Uterus (tissue), 3 donors: ENCODE measurements at regions not wholly inside any gene's neighbourhood (a gene's known extent, or its start where the extent isn't known, plus 50 kb on each side); places are given as distances from the start of the nearest gene placed in this dataset.

Experiments used
- DNase-seq, 2 donors: peaks; one replicate each; pipeline ENCODE4 v3.0.0-alpha.2; 2019 to 2020
- H3K27ac ChIP-seq, 2 donors: fragments of 200-600 bp; sonication (generic); 1 replicate in 1 of 2; 2 replicates in 1 of 2; pipeline ENCODE4 v1.5.1; 2016 to 2018
- H3K27me3 ChIP-seq, 2 donors: fragments of 200-600 bp; sonication (generic); one replicate each; pipeline ENCODE4 v1.5.1; 2018 to 2019; ENCODE audit warnings: control low read depth in 1 of 2
- H3K36me3 ChIP-seq, 2 donors: fragments of 200-600 bp; sonication (generic); one replicate each; pipeline ENCODE4 v1.5.1; 2019; ENCODE audit warnings: control low read depth in 1 of 2
- H3K4me1 ChIP-seq, 2 donors: fragments of 200-600 bp; sonication (generic); one replicate each; pipeline ENCODE4 v1.5.1; 2018 to 2019; ENCODE audit warnings: control low read depth in 1 of 2
- H3K4me3 ChIP-seq, 2 donors: fragments of 200-600 bp; sonication (generic); 1 replicate in 1 of 2; 2 replicates in 1 of 2; pipeline ENCODE4 v1.5.1; 2018 to 2019; ENCODE audit warnings: mild to moderate bottlenecking in 1 of 2
- H3K9me3 ChIP-seq, 2 donors: fragments of 200-600 bp; sonication (generic); one replicate each; pipeline ENCODE4 v1.5.1; 2019; ENCODE audit warnings: control low read depth in 1 of 2
- POLR2A ChIP-seq, 2 donors: fragments of 450-650 bp; IDR thresholded peaks; one replicate each; pipeline ENCODE4 v1.6.1; 2016; ENCODE audit warnings: antibody characterized with exemption in 2 of 2, mild to moderate bottlenecking in 1 of 2, moderate library complexity in 1 of 2
- intact Hi-C: fragments of 100-400 bp; cut with DNase I; formaldehyde crosslinking; loops from one replicate; pipeline ENCODE4 v1.15.1; 2023; ENCODE audit warnings: low total_unique reads
- TF ChIP-seq, protein P1 (sequence below), 4 experiments: fragments of 200-600 bp in 2 of 4; fragments of 450-650 bp in 2 of 4; sonication (generic) in 2 of 4; IDR thresholded peaks; one replicate each; pipeline ENCODE4 v1.5.1; 2016 to 2019; ENCODE audit warnings: antibody characterized with exemption in 4 of 4, mild to moderate bottlenecking in 2 of 4, moderate library complexity in 1 of 4
- donor health status: DM: yes; HTN: yes; CAD: no.

DNA sequence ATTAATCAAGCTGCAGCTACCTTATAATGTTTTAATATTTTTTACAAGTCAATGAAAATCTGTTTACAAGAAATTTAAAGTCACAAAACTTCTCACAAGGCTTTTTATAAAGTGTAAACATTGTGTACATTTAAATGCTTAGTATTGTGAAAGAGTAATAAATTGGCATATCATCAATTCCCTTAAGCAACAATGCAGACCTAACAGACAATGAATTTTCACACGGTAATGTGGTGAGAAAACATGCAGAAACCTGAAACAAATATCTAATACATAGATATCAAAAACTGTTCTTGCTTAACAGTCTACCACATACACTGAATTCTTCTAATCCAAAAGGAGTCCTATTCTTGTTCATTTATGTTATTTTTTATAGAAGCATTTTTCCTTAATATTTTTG is 220.7 kb downstream of the CRPPA start:
- H3K27me3 ChIP-seq = no peaks in the 10 kb centered on the region
- intact Hi-C loops = no loop called here
- H3K9me3 ChIP-seq = no peaks in the 10 kb centered on the region
- H3K36me3 ChIP-seq = no peaks in the 10 kb centered on the region
- no peak overlapping the region for H3K27ac ChIP-seq
- TF ChIP-seq, protein P1, sequence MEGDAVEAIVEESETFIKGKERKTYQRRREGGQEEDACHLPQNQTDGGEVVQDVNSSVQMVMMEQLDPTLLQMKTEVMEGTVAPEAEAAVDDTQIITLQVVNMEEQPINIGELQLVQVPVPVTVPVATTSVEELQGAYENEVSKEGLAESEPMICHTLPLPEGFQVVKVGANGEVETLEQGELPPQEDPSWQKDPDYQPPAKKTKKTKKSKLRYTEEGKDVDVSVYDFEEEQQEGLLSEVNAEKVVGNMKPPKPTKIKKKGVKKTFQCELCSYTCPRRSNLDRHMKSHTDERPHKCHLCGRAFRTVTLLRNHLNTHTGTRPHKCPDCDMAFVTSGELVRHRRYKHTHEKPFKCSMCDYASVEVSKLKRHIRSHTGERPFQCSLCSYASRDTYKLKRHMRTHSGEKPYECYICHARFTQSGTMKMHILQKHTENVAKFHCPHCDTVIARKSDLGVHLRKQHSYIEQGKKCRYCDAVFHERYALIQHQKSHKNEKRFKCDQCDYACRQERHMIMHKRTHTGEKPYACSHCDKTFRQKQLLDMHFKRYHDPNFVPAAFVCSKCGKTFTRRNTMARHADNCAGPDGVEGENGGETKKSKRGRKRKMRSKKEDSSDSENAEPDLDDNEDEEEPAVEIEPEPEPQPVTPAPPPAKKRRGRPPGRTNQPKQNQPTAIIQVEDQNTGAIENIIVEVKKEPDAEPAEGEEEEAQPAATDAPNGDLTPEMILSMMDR (IDR thresholded peaks at IDR 0.05) = no peak
- no peak for TF ChIP-seq POLR2A (IDR thresholded peaks at IDR 0.05)
- no peak for DNase-seq
- no peaks in the 10 kb centered on the region for H3K4me1 ChIP-seq
- no peak overlapping the region for H3K4me3 ChIP-seq

DNA sequence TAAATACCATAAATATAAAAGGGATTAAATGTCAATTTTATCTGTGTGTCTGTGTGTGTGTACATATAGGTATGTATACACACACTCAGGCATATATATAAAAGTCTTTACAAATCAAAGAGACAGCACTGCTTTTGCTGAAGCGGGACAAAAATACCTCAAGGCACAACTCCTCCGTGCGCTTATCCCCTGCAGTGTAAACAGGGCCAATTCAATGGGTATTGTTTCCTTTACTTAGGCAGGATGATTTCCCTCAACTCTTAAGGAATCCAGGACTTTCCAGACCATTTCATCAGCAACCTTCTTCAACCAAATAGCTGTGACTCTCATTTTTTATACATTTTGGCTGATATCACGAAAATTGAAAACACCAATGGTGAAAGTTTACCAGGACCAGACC is 227.7 kb downstream of the CRPPA start:
- Histone ChIP-seq H3K27ac (no peak overlapping the region), H3K9me3 (no peaks in the 10 kb centered on the region), H3K27me3 (no peaks in the 10 kb centered on the region), H3K4me1 (no peaks in the 10 kb centered on the region), H3K4me3 (no peak overlapping the region), H3K36me3 (no peaks in the 10 kb centered on the region)
- intact Hi-C loops = no loop called here
- TF ChIP-seq, protein P1 (IDR thresholded peaks at IDR 0.05) = no peak
- no peak for TF ChIP-seq POLR2A (IDR thresholded peaks at IDR 0.05)
- DNase-seq = no peak

DNA sequence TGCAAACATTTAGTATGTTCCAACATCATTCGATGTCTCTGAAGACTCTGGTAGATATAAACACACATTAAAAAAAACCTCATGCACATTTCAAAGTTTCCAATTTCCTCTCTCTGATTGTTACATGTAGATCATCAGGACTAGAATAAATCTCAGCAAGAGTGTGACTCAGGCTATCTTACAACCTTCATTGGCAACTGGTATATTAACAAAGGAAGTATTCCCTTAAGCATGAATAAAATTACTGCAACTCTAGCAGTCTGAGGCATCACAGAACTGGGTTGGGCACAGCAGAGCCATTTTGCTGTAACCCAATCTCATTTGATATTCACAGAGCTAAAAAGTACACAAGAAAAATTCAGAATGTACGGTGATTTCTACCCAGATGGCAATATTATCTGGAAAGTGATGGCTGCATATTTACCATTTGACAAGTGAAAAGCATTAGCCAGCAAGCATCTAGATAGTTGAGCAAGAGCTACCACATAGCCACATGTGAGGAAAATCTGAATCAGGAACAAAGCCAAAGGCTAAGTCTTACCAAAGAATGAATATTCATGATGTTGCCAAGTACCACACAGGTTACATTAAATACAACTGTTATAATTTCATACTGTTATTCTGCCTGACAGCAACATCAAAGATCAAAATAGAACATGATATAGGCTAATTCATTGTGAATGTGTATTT is 232.2 kb downstream of the CRPPA start:
- Histone ChIP-seq H3K36me3 (no peaks in the 10 kb centered on the region), H3K27me3 (no peaks in the 10 kb centered on the region), H3K4me1 (no peaks in the 10 kb centered on the region), H3K4me3 (no peak overlapping the region), H3K27ac (no peak overlapping the region), H3K9me3 (no peaks in the 10 kb centered on the region)
- DNase-seq = no peak
- no peak for TF ChIP-seq POLR2A (IDR thresholded peaks at IDR 0.05)
- TF ChIP-seq, protein P1 (IDR thresholded peaks at IDR 0.05) = no peak
- intact Hi-C loops = no loop called here

DNA sequence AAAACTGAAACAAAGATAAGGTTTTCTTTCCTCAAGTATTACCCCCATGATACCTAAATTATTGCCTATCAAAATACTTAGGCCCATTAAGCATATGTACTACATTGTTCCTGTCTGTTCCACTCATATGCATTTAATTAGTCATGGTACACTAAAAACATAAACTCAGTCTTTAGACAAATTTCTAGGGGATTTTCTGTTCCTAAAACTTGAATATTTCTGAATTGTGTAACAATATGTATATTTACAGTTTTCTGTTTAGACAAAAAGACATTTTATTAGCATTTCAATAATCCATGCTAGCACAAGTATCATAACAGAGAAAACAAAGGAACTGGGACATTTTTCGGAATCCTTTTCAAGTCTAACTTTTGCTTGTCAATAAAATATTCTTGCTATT is 234.2 kb downstream of the CRPPA start:
- Histone ChIP-seq H3K27me3 (no peaks in the 10 kb centered on the region), H3K27ac (no peak overlapping the region), H3K36me3 (no peaks in the 10 kb centered on the region), H3K4me1 (no peaks in the 10 kb centered on the region), H3K9me3 (no peaks in the 10 kb centered on the region), H3K4me3 (no peak overlapping the region)
- DNase-seq = no peak
- intact Hi-C loops = no loop called here
- TF ChIP-seq, protein P1 (IDR thresholded peaks at IDR 0.05) = no peak
- no peak for TF ChIP-seq POLR2A (IDR thresholded peaks at IDR 0.05)

DNA sequence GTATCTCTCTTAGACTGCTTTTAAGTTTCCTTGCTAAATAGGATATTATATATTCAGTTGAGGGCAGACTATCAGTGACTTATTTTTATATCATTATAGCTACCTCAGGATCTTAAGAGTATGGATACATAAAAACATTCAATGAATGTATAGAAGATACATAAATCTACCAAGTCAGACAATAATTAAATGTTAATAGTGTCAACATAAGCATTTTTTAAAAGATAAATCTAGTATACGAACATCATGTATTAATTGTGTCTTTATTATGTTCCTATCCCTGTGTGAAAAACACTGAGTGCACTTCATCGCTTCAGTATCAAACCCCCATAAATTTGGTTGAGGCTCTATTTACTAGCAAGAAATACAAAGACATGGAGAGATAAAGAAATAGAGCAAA is 242.8 kb downstream of the CRPPA start:
- intact Hi-C loops = no loop called here
- no peak overlapping the region for H3K27ac ChIP-seq

More for the DNA sequence above, 242.8 kb downstream of the CRPPA start:
- H3K27me3 ChIP-seq = no peaks in the 10 kb centered on the region
- H3K9me3 ChIP-seq = no peaks in the 10 kb centered on the region
- H3K4me3 ChIP-seq = no peak overlapping the region
- H3K4me1 ChIP-seq = no peaks in the 10 kb centered on the region
- no peaks in the 10 kb centered on the region for H3K36me3 ChIP-seq
- TF ChIP-seq, protein P1 (IDR thresholded peaks at IDR 0.05) = no peak
- no peak for TF ChIP-seq POLR2A (IDR thresholded peaks at IDR 0.05)
- no peak for DNase-seq
